ENCODE measurements at regions not wholly inside any gene's neighbourhood (a gene's known extent, or its start where the extent isn't known, plus 50 kb on each side); places are given as distances from the start of the nearest gene placed in this dataset.

DNA sequence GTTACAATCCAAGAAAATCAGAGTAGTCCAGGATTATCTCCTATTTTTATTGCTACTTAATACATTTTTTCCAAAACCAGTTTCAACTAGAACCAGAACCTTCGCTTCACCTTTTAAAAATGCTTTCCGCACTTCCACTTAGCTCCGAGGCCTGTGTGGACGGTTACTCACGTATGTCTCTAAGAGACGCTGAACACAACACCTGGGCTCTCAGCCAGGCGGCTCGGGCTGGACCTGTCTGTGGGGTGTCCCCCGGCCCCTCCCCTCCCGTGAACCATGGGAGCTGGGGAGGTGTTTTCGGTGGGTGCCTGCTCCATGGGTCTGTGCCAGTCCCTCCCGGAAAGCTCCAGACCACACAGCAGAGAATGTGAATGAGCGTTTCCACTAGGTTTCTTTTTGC lies 223.8 kb downstream of the GLI2 start:
- H3K27me3 Mint-ChIP-seq = no peaks in the 10 kb centered on the region
- H3K27ac Mint-ChIP-seq = no peak overlapping the region
- no peaks in the 10 kb centered on the region for H3K9me3 Mint-ChIP-seq
- intact Hi-C loops (cut with micrococcal nuclease) = no loop called here
- TF ChIP-seq, protein P1, sequence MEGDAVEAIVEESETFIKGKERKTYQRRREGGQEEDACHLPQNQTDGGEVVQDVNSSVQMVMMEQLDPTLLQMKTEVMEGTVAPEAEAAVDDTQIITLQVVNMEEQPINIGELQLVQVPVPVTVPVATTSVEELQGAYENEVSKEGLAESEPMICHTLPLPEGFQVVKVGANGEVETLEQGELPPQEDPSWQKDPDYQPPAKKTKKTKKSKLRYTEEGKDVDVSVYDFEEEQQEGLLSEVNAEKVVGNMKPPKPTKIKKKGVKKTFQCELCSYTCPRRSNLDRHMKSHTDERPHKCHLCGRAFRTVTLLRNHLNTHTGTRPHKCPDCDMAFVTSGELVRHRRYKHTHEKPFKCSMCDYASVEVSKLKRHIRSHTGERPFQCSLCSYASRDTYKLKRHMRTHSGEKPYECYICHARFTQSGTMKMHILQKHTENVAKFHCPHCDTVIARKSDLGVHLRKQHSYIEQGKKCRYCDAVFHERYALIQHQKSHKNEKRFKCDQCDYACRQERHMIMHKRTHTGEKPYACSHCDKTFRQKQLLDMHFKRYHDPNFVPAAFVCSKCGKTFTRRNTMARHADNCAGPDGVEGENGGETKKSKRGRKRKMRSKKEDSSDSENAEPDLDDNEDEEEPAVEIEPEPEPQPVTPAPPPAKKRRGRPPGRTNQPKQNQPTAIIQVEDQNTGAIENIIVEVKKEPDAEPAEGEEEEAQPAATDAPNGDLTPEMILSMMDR (IDR thresholded peaks at IDR 0.05) = no peak
- DNase-seq = no peak
- H3K4me1 Mint-ChIP-seq = no peaks in the 10 kb centered on the region
- no peak for ATAC-seq (ENCODE audit: low read depth)
- ChIA-PET POLR2A (no interaction called here), CTCF (no interaction called here)
- no peaks in the 10 kb centered on the region for H3K36me3 Mint-ChIP-seq (ENCODE audit: low read depth)
- H3K4me3 Mint-ChIP-seq = no peak overlapping the region

DNA sequence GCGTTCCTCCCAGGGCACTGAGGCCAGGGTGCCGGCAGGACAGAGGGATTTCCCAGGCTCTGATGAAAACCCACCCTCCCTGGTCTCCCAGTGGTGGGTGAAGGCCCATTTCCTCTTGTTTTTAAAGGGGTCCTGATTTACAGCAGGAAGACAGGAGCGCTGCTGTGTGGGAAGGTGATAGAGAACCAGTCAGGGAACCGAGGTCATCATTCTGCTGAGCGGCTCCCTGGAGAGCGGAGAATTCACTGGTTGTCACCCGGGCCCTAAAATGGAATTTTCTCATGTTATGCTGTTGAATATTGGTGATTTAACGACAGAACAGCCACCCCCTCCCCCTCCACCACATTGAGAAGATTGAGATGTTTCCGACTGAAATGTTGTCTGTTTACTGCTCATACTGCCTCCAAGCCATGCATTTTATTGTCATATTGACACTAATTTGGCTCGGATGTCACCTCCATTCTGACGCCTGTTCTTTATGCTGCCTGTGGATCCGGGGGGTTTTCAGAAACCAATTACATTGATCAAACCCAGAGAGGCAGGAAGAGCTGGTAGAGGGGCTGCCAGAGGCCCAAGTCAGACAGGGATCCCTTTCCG lies 225.2 kb downstream of the GLI2 start:
- no peaks in the 10 kb centered on the region for H3K27me3 Mint-ChIP-seq
- POLR2A ChIA-PET = no interaction called here

DNA sequence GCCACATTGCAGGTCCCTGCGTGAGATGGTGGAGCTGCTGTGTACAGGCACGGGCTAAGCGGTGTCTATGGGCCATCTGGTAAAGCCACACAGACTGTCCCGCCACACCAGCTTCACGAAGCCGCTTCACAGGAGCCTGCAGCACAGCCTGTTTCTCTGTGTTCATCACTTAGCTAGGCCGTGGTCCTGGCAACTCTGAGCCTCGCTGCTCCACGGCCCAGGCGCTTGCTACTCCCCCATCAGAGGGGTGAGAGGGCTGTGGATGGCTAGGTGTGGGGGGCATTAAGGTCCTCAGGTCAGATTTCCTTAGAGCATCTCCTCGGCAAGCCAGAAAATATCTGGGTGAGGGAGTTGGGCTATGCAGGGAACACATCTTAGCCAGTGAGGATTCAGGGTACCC lies 225.7 kb downstream of the GLI2 start:
- intact Hi-C loops (cut with micrococcal nuclease) = no loop called here
- no peak for ATAC-seq (ENCODE audit: low read depth)
- Mint-ChIP-seq H3K4me1 (no peaks in the 10 kb centered on the region), H3K4me3 (no peak overlapping the region), H3K27ac (no peak overlapping the region), H3K9me3 (no peaks in the 10 kb centered on the region), H3K36me3 (ENCODE audit: low read depth) (no peaks in the 10 kb centered on the region), H3K27me3 (no peaks in the 10 kb centered on the region)
- CTCF ChIA-PET = no interaction called here
- TF ChIP-seq, protein P1 (IDR thresholded peaks at IDR 0.05) = no peak
- DNase-seq = no peak
- POLR2A ChIA-PET = no interaction called here

More for the DNA sequence above, 225.2 kb downstream of the GLI2 start:
- Mint-ChIP-seq H3K27ac (no peak overlapping the region), H3K4me1 (no peaks in the 10 kb centered on the region), H3K36me3 (ENCODE audit: low read depth) (no peaks in the 10 kb centered on the region), H3K9me3 (no peaks in the 10 kb centered on the region), H3K4me3 (no peak overlapping the region)
- TF ChIP-seq, protein P1 (IDR thresholded peaks at IDR 0.05) = no peak
- ATAC-seq (ENCODE audit: low read depth) = no peak
- DNase-seq = no peak
- CTCF ChIA-PET = no interaction called here
- intact Hi-C loops (cut with micrococcal nuclease) = no loop called here

DNA sequence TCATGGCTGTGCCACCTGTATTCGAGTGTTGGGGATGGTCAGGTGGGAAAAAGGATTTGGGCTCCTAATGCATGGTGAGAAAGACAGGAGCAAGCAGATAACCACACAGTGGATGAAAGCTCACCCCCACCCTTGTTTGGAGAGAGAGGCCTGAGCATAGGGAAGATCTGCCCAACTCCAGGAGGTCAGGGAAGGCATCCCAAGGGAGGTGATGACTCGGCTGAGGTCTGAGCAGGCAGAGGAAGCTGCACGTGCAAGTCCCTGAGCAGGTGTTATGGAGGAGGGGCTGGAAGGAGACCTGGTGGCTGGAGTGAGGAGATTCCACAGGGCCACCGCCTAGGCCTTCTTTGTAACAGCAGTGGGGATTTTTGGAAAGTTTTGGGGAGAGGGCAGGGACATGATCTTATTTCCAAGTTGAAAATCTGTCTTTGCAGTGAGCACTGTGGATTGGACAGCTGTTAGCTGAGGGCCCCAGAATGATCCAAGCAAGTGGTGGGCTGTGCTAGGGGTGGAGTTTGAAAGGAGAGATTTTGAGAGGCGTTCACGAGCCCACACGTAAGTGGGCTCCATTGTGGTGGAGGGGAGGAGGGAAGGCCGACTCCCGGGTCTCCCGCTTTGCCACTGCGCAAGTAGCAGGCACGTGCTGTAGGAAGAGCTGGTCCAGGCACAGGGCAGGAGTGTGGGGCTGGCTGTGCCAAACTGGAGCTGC lies 228.5 kb downstream of the GLI2 start:
- TF ChIP-seq, protein P1 (IDR thresholded peaks at IDR 0.05) = no peak
- CTCF ChIA-PET = no interaction called here
- Mint-ChIP-seq H3K27ac (no peak overlapping the region), H3K4me1 (no peaks in the 10 kb centered on the region), H3K9me3 (no peaks in the 10 kb centered on the region), H3K36me3 (ENCODE audit: low read depth) (no peaks in the 10 kb centered on the region), H3K27me3 (no peaks in the 10 kb centered on the region), H3K4me3 (no peak overlapping the region)
- DNase-seq = no peak
- POLR2A ChIA-PET = no interaction called here
- intact Hi-C loops (cut with micrococcal nuclease) = no loop called here
- no peak for ATAC-seq (ENCODE audit: low read depth)

DNA sequence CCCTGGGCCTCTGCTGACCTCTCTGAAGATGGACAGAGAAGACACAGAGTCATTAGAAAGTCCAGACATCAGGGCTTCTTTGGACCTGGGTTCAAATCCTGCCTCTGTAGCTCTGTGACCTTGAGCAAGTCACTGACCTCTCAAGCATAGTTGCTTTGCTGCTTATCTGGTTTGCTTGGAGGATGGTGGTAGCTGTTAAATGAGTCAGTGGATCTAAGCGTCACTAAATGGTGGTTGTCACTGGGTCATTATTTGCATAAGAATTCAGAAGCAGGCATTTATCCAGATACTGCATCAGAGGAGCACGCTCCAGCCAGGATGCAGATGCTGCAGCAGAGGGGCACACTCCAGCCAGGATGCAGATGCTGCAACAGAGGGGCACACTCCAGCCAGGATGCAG lies 229.2 kb downstream of the GLI2 start:
- DNase-seq (no peak), ATAC-seq (ENCODE audit: low read depth) (no peak)
- POLR2A ChIA-PET = no interaction called here
- H3K27ac Mint-ChIP-seq = no peak overlapping the region
- H3K4me1 Mint-ChIP-seq = no peaks in the 10 kb centered on the region
- CTCF ChIA-PET = no interaction called here
- H3K4me3 Mint-ChIP-seq = no peak overlapping the region
- H3K27me3 Mint-ChIP-seq = no peaks in the 10 kb centered on the region
- intact Hi-C loops (cut with micrococcal nuclease) = no loop called here
- no peaks in the 10 kb centered on the region for H3K36me3 Mint-ChIP-seq (ENCODE audit: low read depth)
- peaks cover 2% of the 10 kb centered on the region for H3K9me3 Mint-ChIP-seq
- TF ChIP-seq, protein P1 (IDR thresholded peaks at IDR 0.05) = no peak
